Skeletal muscle satellite cell (primary cell): ENCODE measurements at regions not wholly inside any gene's neighbourhood (a gene's known extent, or its start where the extent isn't known, plus 50 kb on each side); places are given as distances from the start of the nearest gene placed in this dataset.

Source experiments
- H3K27me3 ChIP-seq: 2 replicates; pipeline ENCODE4 v1.7.0; 2013; ENCODE audit warnings: low read length; ENCODE audit not compliant: control insufficient read depth, insufficient read depth
- H3K36me3 ChIP-seq: 2 replicates; pipeline ENCODE4 v1.7.0; 2013; ENCODE audit warnings: mild to moderate bottlenecking, control low read depth, low read length; ENCODE audit not compliant: insufficient read depth
- H3K4me1 ChIP-seq: 2 replicates; pipeline ENCODE4 v1.7.0; 2013; ENCODE audit warnings: low read length; ENCODE audit not compliant: control insufficient read depth, insufficient read depth
- H3K4me2 ChIP-seq: 2 replicates; pipeline ENCODE4 v1.7.0; 2013; ENCODE audit warnings: mild to moderate bottlenecking, low read length
- H3K4me3 ChIP-seq: 2 replicates; pipeline ENCODE4 v1.7.0; 2013; ENCODE audit warnings: low read length
- H3K9ac ChIP-seq: 2 replicates; pipeline ENCODE4 v1.7.0; 2013; ENCODE audit warnings: mild to moderate bottlenecking, low read depth, low read length, moderate library complexity
- H3K9me3 ChIP-seq: replicated peaks from 2 replicates; pipeline ENCODE4 v1.7.0; 2013; ENCODE audit warnings: mild to moderate bottlenecking, control low read depth, low read length

DNA sequence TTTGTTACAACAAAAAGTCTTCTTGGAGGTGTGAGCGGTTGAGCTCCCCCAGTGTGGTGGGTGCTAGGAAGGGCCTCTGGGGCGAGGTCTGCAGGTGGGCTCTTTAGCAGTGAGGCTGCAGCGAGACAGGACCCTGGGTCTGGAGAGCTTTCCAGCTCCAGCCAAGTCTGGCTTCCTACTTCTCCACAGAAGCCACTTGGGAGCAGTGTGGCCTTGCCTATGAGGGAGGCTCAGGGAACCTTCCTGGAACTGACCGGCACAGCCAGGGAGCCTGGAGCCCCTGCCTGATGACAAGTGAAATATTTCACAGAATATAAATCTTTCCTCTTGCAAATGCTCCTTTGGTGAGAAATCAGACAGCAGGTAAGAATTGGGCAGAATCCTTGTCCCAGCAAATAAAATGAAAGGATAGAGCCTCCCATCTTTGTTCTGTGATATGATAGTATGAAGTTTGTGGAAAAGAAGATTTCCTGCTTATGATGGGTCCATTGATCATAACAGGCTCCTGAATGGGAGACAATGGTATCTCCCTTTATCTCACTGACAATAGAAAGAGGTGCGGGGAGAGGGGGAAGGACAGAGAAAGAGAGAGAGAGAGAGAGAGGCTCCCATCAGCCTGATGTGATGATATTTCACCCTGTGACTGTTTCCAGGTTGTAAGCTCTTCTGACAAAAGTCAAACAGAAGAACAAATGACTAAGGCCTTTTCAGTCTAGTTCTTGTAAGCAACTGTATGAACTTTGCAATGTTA, 289.8 kb upstream of the SPRED2 start:
- H3K9ac ChIP-seq: no peak overlapping the region
- H3K9me3 ChIP-seq: no peaks in the 10 kb centered on the region
- peaks cover 3% of the 10 kb centered on the region for H3K27me3 ChIP-seq
- no peak overlapping the region for H3K4me3 ChIP-seq
- no peaks in the 10 kb centered on the region for H3K4me1 ChIP-seq
- H3K4me2 ChIP-seq: no peak overlapping the region
- H3K36me3 ChIP-seq: no peaks in the 10 kb centered on the region

GRCh38 chr2:65716698-65717097, 284.3 kb upstream of the SPRED2 start:
- Histone ChIP-seq H3K9me3 (no peaks in the 10 kb centered on the region), H3K36me3 (no peaks in the 10 kb centered on the region), H3K4me1 (no peaks in the 10 kb centered on the region), H3K4me2 (no peak overlapping the region), H3K27me3 (peaks cover 18% of the 10 kb centered on the region), H3K4me3 (no peak overlapping the region), H3K9ac (no peak overlapping the region)

DNA sequence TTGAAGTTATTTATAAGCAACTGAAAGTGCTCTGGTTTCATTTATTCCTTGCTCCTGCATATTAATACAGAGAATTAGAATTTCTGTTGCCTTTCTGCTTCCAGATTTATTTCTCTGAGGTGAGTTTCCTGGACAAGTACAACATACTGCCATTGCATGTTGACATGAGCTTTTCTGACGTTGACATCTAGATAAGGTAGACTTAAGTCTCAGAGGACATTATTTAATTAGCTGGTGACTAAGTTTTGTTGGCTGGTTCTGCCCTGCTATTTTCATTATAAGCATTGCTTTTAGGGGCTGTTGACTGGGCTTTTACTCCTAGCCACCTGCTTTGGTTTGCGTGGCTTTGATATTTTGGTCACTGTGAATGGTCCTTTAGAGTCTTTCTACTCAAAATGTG, 282.9 kb upstream of the SPRED2 start:
- Histone ChIP-seq H3K4me3 (no peak overlapping the region), H3K4me2 (no peak overlapping the region), H3K9ac (no peak overlapping the region), H3K27me3 (peaks cover 19% of the 10 kb centered on the region), H3K4me1 (no peaks in the 10 kb centered on the region), H3K9me3 (no peaks in the 10 kb centered on the region), H3K36me3 (no peaks in the 10 kb centered on the region)

DNA sequence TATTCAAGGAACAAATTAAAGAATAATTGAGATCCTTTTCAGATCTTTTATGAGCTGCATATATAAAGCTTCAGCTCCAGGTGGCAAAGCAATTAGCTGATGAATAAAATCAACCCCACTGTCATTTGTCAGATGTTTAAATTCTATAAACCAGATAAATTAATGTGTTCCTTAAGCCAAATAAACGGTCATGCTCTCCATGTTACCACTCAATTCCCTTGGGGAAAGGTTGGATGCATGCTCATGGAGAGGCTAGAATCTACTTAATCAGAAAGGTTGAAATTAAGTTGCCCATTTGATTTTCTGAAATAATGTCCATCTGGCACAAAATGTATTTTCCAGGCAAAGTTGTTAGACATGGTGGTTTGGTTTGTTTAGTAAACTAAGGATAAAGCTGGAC, 282.5 kb upstream of the SPRED2 start:
- H3K36me3 ChIP-seq: no peaks in the 10 kb centered on the region
- H3K4me2 ChIP-seq: no peak overlapping the region
- no peak overlapping the region for H3K4me3 ChIP-seq
- no peaks in the 10 kb centered on the region for H3K9me3 ChIP-seq
- H3K4me1 ChIP-seq: no peaks in the 10 kb centered on the region
- peaks cover 20% of the 10 kb centered on the region for H3K27me3 ChIP-seq
- no peak overlapping the region for H3K9ac ChIP-seq

DNA sequence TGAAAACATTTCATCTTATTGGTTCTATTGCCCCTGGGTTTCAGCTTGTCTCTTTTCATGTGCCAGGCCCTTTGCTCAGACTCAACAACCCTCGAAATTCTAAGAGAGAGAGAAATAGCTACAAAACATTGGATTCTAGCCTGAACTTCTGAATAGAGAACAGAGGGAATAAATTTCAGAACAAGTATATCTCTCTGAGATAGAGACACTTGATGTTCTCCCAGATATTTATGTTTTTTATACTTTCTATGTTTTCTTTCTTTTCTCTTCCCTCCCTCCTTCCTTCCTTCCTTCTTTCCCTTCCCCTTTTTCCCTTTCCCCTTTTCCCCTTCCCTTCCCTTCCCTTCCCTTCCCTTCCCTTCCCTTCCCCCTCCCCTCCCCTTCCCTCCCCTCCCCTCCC, 279.5 kb upstream of the SPRED2 start:
- Histone ChIP-seq H3K4me3 (no peak overlapping the region), H3K9ac (no peak overlapping the region), H3K4me2 (no peak overlapping the region), H3K9me3 (no peaks in the 10 kb centered on the region), H3K4me1 (no peaks in the 10 kb centered on the region), H3K27me3 (peaks cover 21% of the 10 kb centered on the region), H3K36me3 (no peaks in the 10 kb centered on the region)

GRCh38 chr2:65710779-65711295, 278.4 kb upstream of the SPRED2 start:
- no peaks in the 10 kb centered on the region for H3K9me3 ChIP-seq
- H3K36me3 ChIP-seq: no peaks in the 10 kb centered on the region
- H3K4me3 ChIP-seq: no peak overlapping the region
- H3K9ac ChIP-seq: no peak overlapping the region
- peaks cover 21% of the 10 kb centered on the region for H3K27me3 ChIP-seq
- no peak overlapping the region for H3K4me2 ChIP-seq
- no peaks in the 10 kb centered on the region for H3K4me1 ChIP-seq

DNA sequence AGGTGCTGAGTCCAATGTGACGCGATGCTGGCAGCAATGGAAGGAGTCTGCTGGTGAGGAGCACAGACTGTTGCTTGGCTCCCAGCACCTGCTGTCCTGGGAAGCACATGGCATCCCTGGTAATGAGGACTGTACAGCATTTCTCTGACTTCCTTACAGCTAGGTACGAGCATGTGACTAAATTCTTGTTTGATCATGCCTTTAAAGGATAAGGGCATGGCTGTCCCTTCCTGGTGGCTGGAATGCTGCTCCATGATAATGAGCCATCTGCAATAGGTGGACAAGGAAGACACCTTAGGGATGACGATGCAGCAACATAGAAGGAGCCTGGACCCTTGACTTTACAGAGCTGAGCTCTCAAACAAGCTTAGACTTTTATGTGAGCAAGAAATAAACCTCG, 278.0 kb upstream of the SPRED2 start:
- Histone ChIP-seq H3K9ac (no peak overlapping the region), H3K4me2 (no peak overlapping the region), H3K9me3 (no peaks in the 10 kb centered on the region), H3K4me3 (no peak overlapping the region), H3K27me3 (peaks cover 21% of the 10 kb centered on the region), H3K36me3 (no peaks in the 10 kb centered on the region), H3K4me1 (no peaks in the 10 kb centered on the region)

DNA sequence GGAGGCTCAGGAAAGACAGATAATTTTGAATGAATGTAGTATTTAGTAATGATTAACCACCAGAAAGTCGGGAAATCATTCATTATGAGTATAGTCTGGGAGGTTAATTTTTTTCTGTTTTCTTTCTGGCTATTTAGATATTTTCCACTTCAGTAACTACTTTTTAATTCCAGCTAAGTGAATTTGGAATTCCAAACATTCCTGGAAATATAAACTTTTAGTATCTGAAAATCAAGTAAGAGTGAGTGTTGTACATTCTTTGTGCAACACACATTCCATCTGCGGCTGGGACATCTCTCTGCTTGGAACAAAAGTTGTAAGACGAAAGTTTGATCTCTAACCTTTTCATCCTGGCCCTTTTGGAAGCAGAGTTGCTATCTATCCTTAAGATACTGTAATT, 275.7 kb upstream of the SPRED2 start:
- Histone ChIP-seq H3K9me3 (no peaks in the 10 kb centered on the region), H3K9ac (no peak overlapping the region), H3K4me1 (no peaks in the 10 kb centered on the region), H3K4me2 (no peak overlapping the region), H3K27me3 (peaks cover 7% of the 10 kb centered on the region), H3K36me3 (no peaks in the 10 kb centered on the region), H3K4me3 (no peak overlapping the region)

- Histone ChIP-seq H3K4me3 (no peak overlapping the region), H3K36me3 (no peaks in the 10 kb centered on the region), H3K4me2 (no peak overlapping the region), H3K9ac (no peak overlapping the region), H3K27me3 (peaks cover 14% of the 10 kb centered on the region), H3K9me3 (no peaks in the 10 kb centered on the region), H3K4me1 (no peaks in the 10 kb centered on the region)
Measured at GRCh38 chr2:65706411-65706810, 274.0 kb upstream of the SPRED2 start.

DNA sequence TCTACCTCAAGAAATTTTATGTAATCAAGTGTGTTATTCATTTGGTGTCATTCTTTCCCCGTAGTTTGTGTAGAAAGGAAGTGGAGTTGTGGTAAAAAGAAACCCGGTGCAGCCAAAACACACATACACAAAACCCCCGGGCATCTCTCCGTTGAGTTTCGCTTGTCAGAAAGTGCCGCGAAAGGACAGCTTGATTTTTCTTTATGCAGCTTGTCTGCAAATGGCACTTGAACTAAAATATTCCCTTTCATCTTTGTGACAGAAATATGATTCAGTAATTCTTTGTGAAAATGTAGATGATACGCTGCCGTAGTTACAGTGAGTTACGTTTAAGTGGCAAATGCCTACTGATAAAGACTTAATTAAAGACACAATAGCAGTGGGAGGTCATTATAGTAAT, 268.8 kb upstream of the SPRED2 start:
- H3K9ac ChIP-seq: no peak overlapping the region
- no peaks in the 10 kb centered on the region for H3K36me3 ChIP-seq
- H3K4me3 ChIP-seq: no peak overlapping the region
- H3K9me3 ChIP-seq: no peaks in the 10 kb centered on the region
- no peak overlapping the region for H3K4me2 ChIP-seq
- H3K4me1 ChIP-seq: no peaks in the 10 kb centered on the region
- H3K27me3 ChIP-seq: peaks cover 19% of the 10 kb centered on the region

- Histone ChIP-seq H3K36me3 (no peaks in the 10 kb centered on the region), H3K4me3 (no peak overlapping the region), H3K9ac (no peak overlapping the region), H3K27me3 (peaks cover 19% of the 10 kb centered on the region), H3K9me3 (no peaks in the 10 kb centered on the region), H3K4me2 (no peak overlapping the region), H3K4me1 (no peaks in the 10 kb centered on the region)
Measured at GRCh38 chr2:65700720-65701119, 268.3 kb upstream of the SPRED2 start.

DNA sequence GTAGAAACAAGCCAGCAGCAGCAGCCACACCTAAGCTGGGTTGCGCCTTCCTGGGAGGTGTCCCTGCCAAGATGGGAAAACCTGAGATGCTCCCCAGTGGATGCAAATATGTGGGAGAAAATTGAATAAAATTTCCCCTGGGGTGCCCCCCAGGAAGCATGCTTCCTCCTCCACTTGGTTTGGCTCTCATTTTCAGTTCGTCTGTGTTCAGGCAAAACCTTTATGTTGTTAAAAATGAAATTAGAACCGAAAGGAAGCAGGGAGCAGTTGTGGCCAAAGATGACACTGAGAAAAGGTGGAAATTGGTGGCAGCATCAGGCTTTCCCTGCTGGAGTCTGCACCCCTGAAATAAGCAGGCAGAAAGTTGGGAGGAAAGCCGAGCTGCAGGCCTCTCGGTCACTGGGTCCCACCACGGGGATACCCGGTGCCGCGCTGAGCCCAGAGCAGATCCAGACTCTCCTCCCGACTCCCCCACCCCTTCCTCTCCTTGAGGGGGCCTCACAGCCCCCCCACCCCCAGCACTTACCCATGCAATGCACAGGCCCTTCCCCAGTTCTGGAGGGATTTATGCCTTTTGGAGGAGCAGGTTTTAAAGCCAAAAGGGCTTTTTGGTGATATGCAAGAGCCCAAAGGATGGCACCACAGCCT, 267.7 kb upstream of the SPRED2 start:
- no peak overlapping the region for H3K4me2 ChIP-seq
- H3K9me3 ChIP-seq: no peaks in the 10 kb centered on the region
- no peaks in the 10 kb centered on the region for H3K36me3 ChIP-seq
- peaks cover 19% of the 10 kb centered on the region for H3K27me3 ChIP-seq
- no peak overlapping the region for H3K4me3 ChIP-seq
- no peaks in the 10 kb centered on the region for H3K4me1 ChIP-seq
- no peak overlapping the region for H3K9ac ChIP-seq
